ENCODE measurements at regions not wholly inside any gene's neighbourhood (a gene's known extent, or its start where the extent isn't known, plus 50 kb on each side); places are given as distances from the start of the nearest gene placed in this dataset.
A peak's percentile ranks its signal among the peaks of the same experiment; 100 is the strongest.
"Not testable (repeated sequence)": the region's sequence is repeated elsewhere in the genome, so short reads cannot be mapped to it uniquely, and the experiment has no call there.

DNA sequence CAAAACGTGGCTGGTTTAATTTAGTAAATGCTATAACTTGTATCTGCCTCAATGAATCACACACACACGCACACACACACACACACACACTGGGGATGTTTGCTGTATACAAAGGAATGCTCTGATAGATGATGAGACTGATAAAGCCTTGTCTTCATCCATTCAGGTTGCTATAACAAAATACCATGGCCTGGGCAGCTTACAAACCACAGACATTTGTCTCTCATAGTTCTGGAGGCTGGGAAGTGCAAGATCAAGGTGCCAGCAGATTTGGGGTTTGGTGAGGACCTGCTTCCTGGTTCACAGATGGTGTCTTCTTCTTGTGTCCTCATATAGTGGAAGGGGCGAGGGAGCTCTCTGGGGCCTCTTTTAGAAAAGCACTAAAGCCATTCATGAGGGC lies 149.5 kb upstream of the HDAC4 start:
- Mint-ChIP-seq H3K4me1 (ENCODE audit: low read depth) (peaks cover 38% of the 10 kb centered on the region), H3K36me3 (peaks cover 2% of the 10 kb centered on the region), H3K27me3 (no peaks in the 10 kb centered on the region), H3K9me3 (ENCODE audit: low read depth) (no peaks in the 10 kb centered on the region), H3K4me3 (no peak overlapping the region), H3K27ac (no peak overlapping the region)

GRCh38 chr2:239549711-239550255 lies 149.0 kb upstream of the HDAC4 start:
- Mint-ChIP-seq H3K4me3 (no peak overlapping the region), H3K27ac (no peak overlapping the region), H3K9me3 (ENCODE audit: low read depth) (no peaks in the 10 kb centered on the region), H3K4me1 (ENCODE audit: low read depth) (peaks cover 43% of the 10 kb centered on the region), H3K27me3 (no peaks in the 10 kb centered on the region), H3K36me3 (peaks cover 2% of the 10 kb centered on the region)

DNA sequence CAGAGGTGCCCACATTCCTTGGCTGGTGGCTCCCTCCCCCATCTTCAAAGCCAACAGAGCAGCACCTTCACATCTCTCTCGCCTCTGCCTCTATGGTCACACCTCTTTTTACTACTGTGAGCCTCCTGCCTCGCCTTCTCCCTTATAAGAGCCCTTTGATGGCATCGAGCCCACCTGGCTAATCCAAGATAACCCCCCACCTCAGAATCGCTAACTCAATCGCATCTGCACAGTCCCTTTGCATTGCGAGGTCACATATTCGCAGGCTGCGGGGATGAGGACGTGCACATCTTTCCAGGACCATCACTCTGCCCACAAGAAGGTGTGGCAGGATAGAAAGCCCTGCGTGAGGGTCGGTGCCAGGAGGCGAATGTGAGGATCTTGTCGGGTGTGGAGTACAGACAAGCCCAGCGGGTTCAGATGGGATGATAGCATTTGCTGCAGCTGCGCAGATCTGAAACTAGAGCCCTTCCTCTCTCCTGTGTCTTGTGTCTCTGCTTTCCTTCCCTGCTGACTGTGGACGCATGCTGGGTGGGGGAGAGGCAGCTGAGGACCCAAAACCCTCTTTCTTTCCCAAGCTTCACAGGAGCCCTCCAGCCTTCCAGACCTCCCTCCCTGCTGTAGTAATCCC lies 148.3 kb upstream of the HDAC4 start:
- Mint-ChIP-seq H3K27me3 (no peaks in the 10 kb centered on the region), H3K4me3 (peak overlapping the region; percentile 52), H3K9me3 (ENCODE audit: low read depth) (no peaks in the 10 kb centered on the region), H3K4me1 (ENCODE audit: low read depth) (peaks cover 44% of the 10 kb centered on the region), H3K36me3 (peaks cover 2% of the 10 kb centered on the region), H3K27ac (peak overlapping the region; percentile 16)

DNA sequence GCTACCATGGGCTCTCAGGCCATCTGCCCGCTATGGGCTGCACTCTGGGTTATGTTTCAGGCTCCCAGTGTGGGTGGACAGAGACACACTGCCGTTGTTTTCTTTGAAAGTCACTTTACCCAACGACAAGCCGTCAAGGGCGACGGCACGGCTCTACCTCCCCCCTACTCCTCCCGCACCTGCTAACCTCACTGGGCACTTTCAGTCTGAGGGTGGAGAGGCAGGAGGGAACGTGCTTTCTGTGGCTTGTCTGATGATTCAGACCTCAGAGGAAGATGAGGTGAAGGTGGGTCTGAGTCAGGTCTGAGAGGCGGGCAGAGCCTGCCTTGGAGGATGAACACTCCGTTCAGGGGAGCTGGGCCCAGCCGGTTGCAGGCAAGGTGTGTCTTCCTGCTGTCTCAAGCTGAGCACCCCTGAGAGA lies 147.6 kb upstream of the HDAC4 start:
- Mint-ChIP-seq H3K4me1 (ENCODE audit: low read depth) (peaks cover 45% of the 10 kb centered on the region), H3K27ac (peak overlapping the region; percentile 16), H3K9me3 (ENCODE audit: low read depth) (no peaks in the 10 kb centered on the region), H3K4me3 (peak overlapping the region; percentile 32), H3K36me3 (peaks cover 2% of the 10 kb centered on the region), H3K27me3 (no peaks in the 10 kb centered on the region)

- not testable (repeated sequence) for H3K9me3 Mint-ChIP-seq (ENCODE audit: low read depth); H3K4me3 Mint-ChIP-seq; H3K27me3 Mint-ChIP-seq; H3K27ac Mint-ChIP-seq; H3K36me3 Mint-ChIP-seq
- H3K4me1 Mint-ChIP-seq (ENCODE audit: low read depth): peaks cover 42% of the 10 kb centered on the region
These were observed 146.3 kb upstream of the HDAC4 start for GRCh38 chr2:239547140-239547539.

DNA sequence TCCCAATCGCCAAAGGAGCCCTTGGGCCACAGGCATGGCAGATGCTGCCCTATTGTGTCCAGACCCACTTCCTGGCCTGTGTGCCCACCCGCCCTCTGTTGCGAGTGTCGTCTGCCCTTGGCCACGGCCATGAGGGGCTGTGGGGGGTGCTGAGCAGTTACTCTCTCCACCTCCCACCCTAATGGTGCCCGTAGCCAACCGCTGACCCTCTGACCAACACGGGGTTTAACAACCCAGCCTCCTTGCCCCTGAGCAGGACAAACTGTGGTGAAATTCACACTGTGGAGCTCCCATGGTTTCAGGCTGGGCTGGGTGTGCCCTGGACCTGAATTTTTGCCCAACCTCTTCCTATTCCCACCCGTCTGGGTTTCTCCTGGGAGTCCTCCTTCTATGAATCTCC lies 145.7 kb upstream of the HDAC4 start:
- Mint-ChIP-seq H3K4me3 (no peak overlapping the region), H3K4me1 (ENCODE audit: low read depth) (peaks cover 42% of the 10 kb centered on the region), H3K27ac (no peak overlapping the region)

DNA sequence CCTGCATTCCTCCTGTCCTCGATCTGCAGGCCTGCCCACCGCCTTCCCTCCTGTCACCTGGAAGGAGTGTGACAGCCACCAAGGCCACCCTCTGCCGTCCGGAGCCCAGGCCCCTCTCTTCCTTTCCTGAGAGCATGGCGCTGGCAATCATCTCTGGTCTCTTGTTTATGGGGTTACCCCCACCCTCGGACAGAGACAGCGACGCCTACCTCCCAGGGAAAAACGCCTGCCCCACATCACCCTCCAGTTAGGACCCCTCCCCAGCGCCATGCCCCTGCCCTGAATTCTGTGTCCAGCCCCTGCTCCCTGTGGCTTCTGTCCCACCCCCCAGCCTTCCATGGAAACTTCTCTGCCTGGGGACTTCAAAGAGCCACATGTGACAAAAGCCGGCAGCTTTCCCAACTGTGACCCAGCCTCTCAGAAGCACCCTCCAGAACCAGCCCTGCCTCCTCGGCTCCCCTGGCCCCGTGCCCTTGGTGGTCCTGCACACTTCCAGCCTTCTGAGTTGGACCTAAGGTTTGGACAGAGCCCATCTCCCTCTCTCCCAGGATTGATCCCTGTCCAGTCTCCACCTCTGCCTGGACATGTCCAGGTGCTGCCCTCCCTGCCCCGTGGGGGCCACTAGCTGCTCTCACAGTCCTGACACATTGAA lies 145.0 kb upstream of the HDAC4 start:
- no peaks in the 10 kb centered on the region for H3K27me3 Mint-ChIP-seq
- peak overlapping the region; percentile 64 for H3K27ac Mint-ChIP-seq
- H3K4me1 Mint-ChIP-seq (ENCODE audit: low read depth): peaks cover 42% of the 10 kb centered on the region
- H3K4me3 Mint-ChIP-seq: no peak overlapping the region
- H3K36me3 Mint-ChIP-seq: peaks cover 2% of the 10 kb centered on the region
- no peaks in the 10 kb centered on the region for H3K9me3 Mint-ChIP-seq (ENCODE audit: low read depth)

More for the DNA sequence above, 145.7 kb upstream of the HDAC4 start:
- H3K9me3 Mint-ChIP-seq (ENCODE audit: low read depth): no peaks in the 10 kb centered on the region
- peaks cover 2% of the 10 kb centered on the region for H3K36me3 Mint-ChIP-seq
- H3K27me3 Mint-ChIP-seq: no peaks in the 10 kb centered on the region

GRCh38 chr2:239544918-239545465 lies 144.2 kb upstream of the HDAC4 start:
- H3K27me3 Mint-ChIP-seq: no peaks in the 10 kb centered on the region
- H3K4me3 Mint-ChIP-seq: no peak overlapping the region
- H3K9me3 Mint-ChIP-seq (ENCODE audit: low read depth): no peaks in the 10 kb centered on the region
- H3K4me1 Mint-ChIP-seq (ENCODE audit: low read depth): peaks cover 42% of the 10 kb centered on the region
- peaks cover 2% of the 10 kb centered on the region for H3K36me3 Mint-ChIP-seq
- H3K27ac Mint-ChIP-seq: peak overlapping the region; percentile 64

- Mint-ChIP-seq H3K4me1 (ENCODE audit: low read depth) (peaks cover 39% of the 10 kb centered on the region), H3K27me3 (no peaks in the 10 kb centered on the region), H3K4me3 (no peak overlapping the region), H3K9me3 (ENCODE audit: low read depth) (no peaks in the 10 kb centered on the region), H3K36me3 (peaks cover 2% of the 10 kb centered on the region), H3K27ac (peak overlapping the region; percentile 64)
These were observed 143.5 kb upstream of the HDAC4 start for GRCh38 chr2:239544143-239544917.

DNA sequence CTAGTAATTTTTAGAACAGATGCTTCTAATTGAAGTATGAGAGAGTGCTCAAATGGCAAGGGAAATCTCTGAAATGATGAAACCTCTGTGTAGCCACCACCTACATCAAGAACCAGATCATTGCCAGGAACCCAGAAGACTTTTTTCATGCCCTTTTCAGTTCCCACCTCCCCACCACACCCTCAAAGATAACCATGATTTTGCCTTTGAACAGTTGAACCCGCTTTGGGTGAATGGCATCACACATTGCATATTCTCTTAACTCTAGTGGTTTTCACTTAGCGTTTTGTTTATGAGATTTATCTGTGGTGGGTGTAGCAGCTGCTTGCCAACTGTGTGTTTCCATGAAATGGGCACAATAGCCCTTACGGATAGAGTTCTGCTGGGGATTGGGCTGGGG lies 142.9 kb upstream of the HDAC4 start:
- Mint-ChIP-seq H3K36me3 (peaks cover 2% of the 10 kb centered on the region), H3K27ac (no peak overlapping the region), H3K4me3 (no peak overlapping the region), H3K9me3 (ENCODE audit: low read depth) (no peaks in the 10 kb centered on the region), H3K4me1 (ENCODE audit: low read depth) (peaks cover 34% of the 10 kb centered on the region), H3K27me3 (no peaks in the 10 kb centered on the region)

- no peaks in the 10 kb centered on the region for H3K9me3 Mint-ChIP-seq (ENCODE audit: low read depth)
- peaks cover 9% of the 10 kb centered on the region for H3K4me1 Mint-ChIP-seq (ENCODE audit: low read depth)
- no peak overlapping the region for H3K27ac Mint-ChIP-seq
- no peaks in the 10 kb centered on the region for H3K27me3 Mint-ChIP-seq
- no peak overlapping the region for H3K4me3 Mint-ChIP-seq
- H3K36me3 Mint-ChIP-seq: no peaks in the 10 kb centered on the region
These were observed 139.4 kb upstream of the HDAC4 start for GRCh38 chr2:239540174-239540573.

GRCh38 chr2:239539776-239540100 lies 138.9 kb upstream of the HDAC4 start:
- H3K4me1 Mint-ChIP-seq (ENCODE audit: low read depth): peaks cover 5% of the 10 kb centered on the region
- no peaks in the 10 kb centered on the region for H3K9me3 Mint-ChIP-seq (ENCODE audit: low read depth)
- H3K27me3 Mint-ChIP-seq: no peaks in the 10 kb centered on the region
- no peaks in the 10 kb centered on the region for H3K36me3 Mint-ChIP-seq
- no peak overlapping the region for H3K4me3 Mint-ChIP-seq
- no peak overlapping the region for H3K27ac Mint-ChIP-seq

GRCh38 chr2:239539083-239539775 lies 138.4 kb upstream of the HDAC4 start:
- H3K4me3 Mint-ChIP-seq: no peak overlapping the region
- no peaks in the 10 kb centered on the region for H3K36me3 Mint-ChIP-seq
- H3K9me3 Mint-ChIP-seq (ENCODE audit: low read depth): no peaks in the 10 kb centered on the region

DNA sequence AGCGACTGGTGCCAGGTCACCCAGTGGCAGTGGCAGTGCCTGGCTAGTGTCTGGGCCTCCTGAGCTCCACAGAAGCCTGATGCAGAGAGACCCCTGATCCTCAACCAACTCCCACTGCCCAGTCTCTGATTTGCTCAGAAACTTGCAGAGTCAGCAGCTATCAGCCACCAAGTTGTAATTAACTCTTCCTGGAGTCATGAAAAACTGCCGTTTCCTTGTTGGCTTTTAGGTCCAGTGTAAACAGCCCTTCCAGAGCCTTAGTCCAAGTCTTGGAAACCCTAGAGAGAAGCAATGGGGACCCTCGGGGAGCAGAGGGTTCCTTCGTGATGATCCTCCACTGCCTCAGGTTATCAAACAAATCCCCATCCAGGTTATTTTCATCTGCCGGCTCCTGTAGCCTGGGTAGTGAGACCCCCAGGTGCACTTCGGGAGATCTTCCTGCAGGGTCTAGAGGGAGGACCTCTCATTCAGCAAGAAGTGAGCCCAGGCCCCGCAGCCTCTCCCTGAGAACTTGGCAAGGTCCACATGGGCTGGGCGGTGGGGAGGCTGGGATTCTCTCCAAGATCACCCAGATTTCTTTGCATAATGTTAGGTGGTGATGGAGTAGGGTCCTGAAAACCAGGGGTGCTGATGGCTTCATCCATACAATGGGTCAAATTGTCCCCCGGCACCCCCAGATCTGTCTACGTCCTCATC lies 137.7 kb upstream of the HDAC4 start:
- H3K4me1 Mint-ChIP-seq (ENCODE audit: low read depth): no peaks in the 10 kb centered on the region
- no peaks in the 10 kb centered on the region for H3K9me3 Mint-ChIP-seq (ENCODE audit: low read depth)
- H3K27me3 Mint-ChIP-seq: peaks cover 3% of the 10 kb centered on the region
- H3K36me3 Mint-ChIP-seq: no peaks in the 10 kb centered on the region
- no peak overlapping the region for H3K27ac Mint-ChIP-seq
- H3K4me3 Mint-ChIP-seq: no peak overlapping the region

More at GRCh38 chr2:239539083-239539775, 138.4 kb upstream of the HDAC4 start:
- Mint-ChIP-seq H3K4me1 (ENCODE audit: low read depth) (peaks cover 1% of the 10 kb centered on the region), H3K27ac (no peak overlapping the region), H3K27me3 (peaks cover 1% of the 10 kb centered on the region)
